H1 (cell line): ENCODE measurements at regions not wholly inside any gene's neighbourhood (a gene's known extent, or its start where the extent isn't known, plus 50 kb on each side); places are given as distances from the start of the nearest gene placed in this dataset.

Experiments
- CTCF ChIA-PET: fragments of 300-600 bp; sonication (Branson Sonifier 250); formaldehyde crosslinking; loops from one replicate; lab custom pipeline; 2021; ENCODE audit not compliant: partially characterized antibody; lab: Charles Lee
- POLR2A ChIA-PET: fragments of 300-600 bp; sonication (Branson Sonifier 250); formaldehyde crosslinking; loops from one replicate; lab custom pipeline; 2021; ENCODE audit warnings: inconsistent platforms; ENCODE audit not compliant: partially characterized antibody; lab: Charles Lee
- DNase-seq, 2 experiments: peaks; one replicate each; pipeline versions ENCODE4 v3.0.0 to v3.0.0-alpha.2; 2010 to 2022; ENCODE audit warnings: low spot score in 2 of 2, low read depth in 1 of 2, mixed read lengths in 1 of 2
- FAIRE-seq: peaks from 2 replicates; lab custom pipeline; 2011; peaks lifted over from hg19 to GRCh38; lab: Jason Lieb, UNC
- H2AFZ ChIP-seq: 2 replicates; pipeline ENCODE4 v1.8.1; 2012; ENCODE audit warnings: low read length, inconsistent platforms
- H2AK5ac ChIP-seq: 2 replicates; pipeline ENCODE4 v1.6.1; 2013; ENCODE audit warnings: low read depth, low read length
- H2BK120ac ChIP-seq: replicated peaks from 2 replicates; pipeline ENCODE3; 2013; ENCODE audit warnings: low read depth, low read length, inconsistent platforms
- H2BK12ac ChIP-seq: 2 replicates; pipeline ENCODE4 v1.6.1; 2013; ENCODE audit warnings: low read depth, low read length
- H2BK15ac ChIP-seq: 2 replicates; pipeline ENCODE4 v1.6.1; 2013; ENCODE audit warnings: low read length
- H2BK20ac ChIP-seq: 2 replicates; pipeline ENCODE4 v1.6.1; 2013; ENCODE audit warnings: low read length
- H2BK5ac ChIP-seq: 2 replicates; pipeline ENCODE4 v1.6.1; 2013; ENCODE audit warnings: low read depth, low read length
- H3K14ac ChIP-seq: 2 replicates; pipeline ENCODE4 v1.6.1; 2013; ENCODE audit warnings: inconsistent platforms; ENCODE audit not compliant: insufficient read length
- H3K18ac ChIP-seq: 2 replicates; pipeline ENCODE4 v1.6.1; 2013; ENCODE audit warnings: low read length; ENCODE audit errors: extremely low read depth
- H3K23ac ChIP-seq: 2 replicates; pipeline ENCODE4 v1.6.1; 2013; ENCODE audit warnings: inconsistent platforms; ENCODE audit not compliant: insufficient read length
- H3K23me2 ChIP-seq: 2 replicates; pipeline ENCODE4 v1.6.1; 2013; ENCODE audit warnings: low read depth, low read length
- H3K27ac ChIP-seq: 2 replicates; pipeline ENCODE4 v1.6.1; 2011; ENCODE audit warnings: low read depth, low read length, inconsistent platforms
- H3K27me3 ChIP-seq, 4 experiments: replicated peaks in 1 of 4; 1 replicate in 1 of 4; 2 replicates in 3 of 4; pipeline versions ENCODE4 v1.6.1 to v1.8.1; 2011 to 2013; ENCODE audit warnings: low read length in 3 of 4, mild to moderate bottlenecking in 3 of 4, inconsistent platforms in 2 of 4, mixed read lengths in 2 of 4, moderate library complexity in 1 of 4; ENCODE audit not compliant: control insufficient read depth in 3 of 4, insufficient read depth in 3 of 4; ENCODE audit errors: extremely low read depth in 1 of 4
- H3K36me3 ChIP-seq, 4 experiments: 2 replicates each; pipeline versions ENCODE4 v1.6.1 to v1.8.1; 2011 to 2013; ENCODE audit warnings: mild to moderate bottlenecking in 4 of 4, low read length in 3 of 4, moderate library complexity in 2 of 4, control low read depth in 1 of 4, inconsistent platforms in 1 of 4; ENCODE audit not compliant: insufficient read depth in 4 of 4, control insufficient read depth in 2 of 4
- H3K4ac ChIP-seq: replicated peaks from 2 replicates; pipeline ENCODE3; 2013; ENCODE audit warnings: low read length, low read depth, mixed read lengths, inconsistent platforms; ENCODE audit not compliant: insufficient read length
- H3K4me1 ChIP-seq, 4 experiments: replicated peaks in 1 of 4; 1 replicate in 1 of 4; 2 replicates in 3 of 4; pipeline versions ENCODE4 v1.6.1 to v1.8.1; 2011 to 2013; ENCODE audit warnings: low read length in 3 of 4, inconsistent platforms in 2 of 4, mixed read lengths in 1 of 4; ENCODE audit not compliant: insufficient read depth in 4 of 4, control insufficient read depth in 3 of 4
- H3K4me2 ChIP-seq, 2 experiments: 2 replicates each; pipeline versions ENCODE4 v1.6.1 to v1.8.1; 2011 to 2013; ENCODE audit warnings: low read depth in 2 of 2, low read length in 2 of 2, control low read depth in 1 of 2, inconsistent platforms in 1 of 2, mild to moderate bottlenecking in 1 of 2; ENCODE audit not compliant: insufficient read depth in 1 of 2
- H3K4me3 ChIP-seq, 4 experiments: fragments of 200-600, 300-600 bp in 1 of 4; sonication (generic), shearing (Covaris generic), sonication (Bioruptor Twin) in 1 of 4; 2 replicates each; pipeline versions ENCODE4 v1.5.1 to v1.8.1; 2011 to 2016; ENCODE audit warnings: low read length in 4 of 4, low read depth in 3 of 4, control low read depth in 2 of 4, inconsistent platforms in 2 of 4, mild to moderate bottlenecking in 2 of 4, mixed read lengths in 1 of 4, moderate library complexity in 1 of 4; ENCODE audit not compliant: insufficient read depth in 2 of 4; ENCODE audit errors: extremely low read depth in 1 of 4
- H3K56ac ChIP-seq: replicated peaks from 2 replicates; pipeline ENCODE3; 2013; ENCODE audit warnings: low read depth, mild to moderate bottlenecking, mixed read lengths, low read length, inconsistent platforms; ENCODE audit not compliant: insufficient read length
- H3K79me1 ChIP-seq: 2 replicates; pipeline ENCODE4 v1.6.1; 2013; ENCODE audit warnings: low read depth, low read length, control low read depth
- H3K79me2 ChIP-seq, 2 experiments: 2 replicates each; pipeline versions ENCODE4 v1.6.1 to v1.8.1; 2012 to 2013; ENCODE audit warnings: low read length in 2 of 2, mild to moderate bottlenecking in 2 of 2, inconsistent platforms in 1 of 2; ENCODE audit not compliant: insufficient read depth in 2 of 2, control insufficient read depth in 1 of 2
- H3K9ac ChIP-seq, 4 experiments: replicated peaks in 1 of 4; 1 replicate in 1 of 4; 2 replicates in 3 of 4; pipeline versions ENCODE4 v1.6.1 to v1.8.1; 2011 to 2013; ENCODE audit warnings: low read depth in 3 of 4, low read length in 3 of 4, control low read depth in 2 of 4, mild to moderate bottlenecking in 2 of 4, moderate library complexity in 2 of 4, inconsistent platforms in 1 of 4; ENCODE audit errors: extremely low read depth in 1 of 4
- H3K9me3 ChIP-seq, 2 experiments: 2 replicates each; pipeline versions ENCODE4 v1.6.1 to v1.8.1; 2012 to 2013; ENCODE audit warnings: mild to moderate bottlenecking in 2 of 2, moderate library complexity in 2 of 2, control low read depth in 1 of 2, inconsistent platforms in 1 of 2, low read depth in 1 of 2, low read length in 1 of 2, mixed read lengths in 1 of 2; ENCODE audit not compliant: insufficient read depth in 2 of 2
- H4K20me1 ChIP-seq, 2 experiments: replicated peaks in 1 of 2; 2 replicates each; pipeline versions ENCODE3 to v1.8.1; 2011 to 2013; ENCODE audit warnings: inconsistent platforms in 2 of 2, low read length in 2 of 2, mild to moderate bottlenecking in 1 of 2; ENCODE audit not compliant: insufficient read depth in 2 of 2, control insufficient read depth in 1 of 2
- H4K5ac ChIP-seq: 2 replicates; pipeline ENCODE4 v1.6.1; 2013; ENCODE audit warnings: low read length, low read depth, mixed read lengths, inconsistent platforms; ENCODE audit not compliant: insufficient read length
- H4K8ac ChIP-seq: 2 replicates; pipeline ENCODE4 v1.8.0; 2013; ENCODE audit warnings: mild to moderate bottlenecking, moderate library complexity, low read length, inconsistent platforms; ENCODE audit not compliant: insufficient read depth; ENCODE audit errors: extremely low read depth
- H4K91ac ChIP-seq: replicated peaks from 2 replicates; pipeline ENCODE3; 2013; ENCODE audit warnings: low read length, mixed read lengths, inconsistent platforms; ENCODE audit not compliant: insufficient read length
- KDM4A ChIP-seq: IDR thresholded peaks from one replicate; pipeline ENCODE4 v1.7.1; 2012; ENCODE audit warnings: low read depth, mild to moderate bottlenecking, moderate library complexity, low read length, inconsistent platforms; ENCODE audit not compliant: severe bottlenecking
- POU5F1 ChIP-seq: IDR thresholded peaks from 2 replicates; pipeline ENCODE4 v1.6.1; 2011; ENCODE audit warnings: low read depth, mild to moderate bottlenecking, low read length, moderate library complexity
- WGBS, 2 experiments: shearing (Covaris generic) in 1 of 2; methylation state at CpG; one replicate each; pipeline versions ENCODE4 v1.1.6 to v1.1.7; 2013 to 2015; ENCODE audit warnings: low lambda C conversion rate in 2 of 2, mixed read lengths in 2 of 2, inconsistent platforms in 1 of 2, low coverage in 1 of 2, missing lambda C conversion rate in 1 of 2; ENCODE audit not compliant: insufficient replicate concordance in 2 of 2, insufficient coverage in 1 of 2, insufficient read length in 1 of 2; ENCODE audit errors: extremely low coverage in 1 of 2, missing lambda C conversion rate in 1 of 2; 5-methylcytosine and 5-hydroxymethylcytosine counted together

GRCh38 chr7:79646278-79646677, 192.8 kb upstream of the MAGI2 start:
- Histone ChIP-seq H3K4me1 (no peaks in the 10 kb centered on the region), H3K79me2 (no peaks in the 10 kb centered on the region), H3K4ac (no peak overlapping the region), H4K8ac (no peak overlapping the region), H3K36me3 (no peaks in the 10 kb centered on the region), H3K4me3 (no peak overlapping the region), H3K14ac (no peak overlapping the region), H3K79me1 (no peaks in the 10 kb centered on the region), H4K20me1 (peaks cover 0 to 2% of the 10 kb centered on the region in 2 experiments), H4K5ac (no peak overlapping the region), H3K9me3 (no peaks in the 10 kb centered on the region), H2BK15ac (no peak overlapping the region), H3K27me3 (peaks cover 0 to 8% (median 4%) of the 10 kb centered on the region in 4 experiments; a peak in 5 of 7 replicates), H3K9ac (no peak overlapping the region), H2BK120ac (no peak overlapping the region), H3K23me2 (no peaks in the 10 kb centered on the region), H3K4me2 (no peak overlapping the region), H2BK20ac (no peak overlapping the region), H3K18ac (no peak overlapping the region), H4K91ac (no peak overlapping the region), H2BK5ac (no peak overlapping the region), H2AK5ac (no peak overlapping the region), H3K23ac (no peak overlapping the region), H2AFZ (no peak overlapping the region), H2BK12ac (no peak overlapping the region), H3K27ac (no peak overlapping the region), H3K56ac (no peak overlapping the region)
- no peak for DNase-seq
- CTCF ChIA-PET, result interaction anchor here (0.5 to 0.9 kb wide), 2 partner anchors 18 to 631 kb away, joined by 3 read pairs; no protein-coding TSS in a partner anchor
- POLR2A ChIA-PET, result no interaction called here
- no peak for TF ChIP-seq KDM4A
- TF ChIP-seq POU5F1, result peak; percentile 94
- no peak for FAIRE-seq
- 75% methylated on average over 4 of the region's 4 CpGs; no CpG with 5 or more reads in 1 of the 2 experiments for WGBS, 2 experiments
